ENCODE measurements at regions not wholly inside any gene's neighbourhood (a gene's known extent, or its start where the extent isn't known, plus 50 kb on each side); places are given as distances from the start of the nearest gene placed in this dataset.

GRCh38 chr7:10571759-10572158, 401.9 kb upstream of the PHF14 start:
- ATAC-seq (ENCODE audit: poor library complexity) (no peak), DNase-seq (no peak)
- H3K4me3 Mint-ChIP-seq, result no peak overlapping the region
- Histone ChIP-seq H3K27me3 (ENCODE audit: control insufficient read depth in 1 of 2, insufficient read depth in 2 of 2, low read length in 2 of 2) (no peaks in the 10 kb centered on the region), H3K4me1 (ENCODE audit: insufficient read depth, low read length) (no peaks in the 10 kb centered on the region), H3K36me3 (ENCODE audit: insufficient read depth, low read length) (no peaks in the 10 kb centered on the region), H3K9me3 (ENCODE audit: control insufficient read depth in 1 of 2, insufficient read depth in 1 of 2, low read length in 2 of 2) (peaks cover 0 to 4% of the 10 kb centered on the region in 2 experiments), H3K4me3 (ENCODE audit: low read length) (no peak overlapping the region), H3K27ac (ENCODE audit: low read depth in 1 of 2, low read length in 2 of 2) (no peak overlapping the region)
- H3K4me1 Mint-ChIP-seq (ENCODE audit: low read depth), result no peaks in the 10 kb centered on the region
- H3K27ac Mint-ChIP-seq, result no peak overlapping the region
- CTCF ChIA-PET, result no interaction called here
- TF ChIP-seq, protein P1, sequence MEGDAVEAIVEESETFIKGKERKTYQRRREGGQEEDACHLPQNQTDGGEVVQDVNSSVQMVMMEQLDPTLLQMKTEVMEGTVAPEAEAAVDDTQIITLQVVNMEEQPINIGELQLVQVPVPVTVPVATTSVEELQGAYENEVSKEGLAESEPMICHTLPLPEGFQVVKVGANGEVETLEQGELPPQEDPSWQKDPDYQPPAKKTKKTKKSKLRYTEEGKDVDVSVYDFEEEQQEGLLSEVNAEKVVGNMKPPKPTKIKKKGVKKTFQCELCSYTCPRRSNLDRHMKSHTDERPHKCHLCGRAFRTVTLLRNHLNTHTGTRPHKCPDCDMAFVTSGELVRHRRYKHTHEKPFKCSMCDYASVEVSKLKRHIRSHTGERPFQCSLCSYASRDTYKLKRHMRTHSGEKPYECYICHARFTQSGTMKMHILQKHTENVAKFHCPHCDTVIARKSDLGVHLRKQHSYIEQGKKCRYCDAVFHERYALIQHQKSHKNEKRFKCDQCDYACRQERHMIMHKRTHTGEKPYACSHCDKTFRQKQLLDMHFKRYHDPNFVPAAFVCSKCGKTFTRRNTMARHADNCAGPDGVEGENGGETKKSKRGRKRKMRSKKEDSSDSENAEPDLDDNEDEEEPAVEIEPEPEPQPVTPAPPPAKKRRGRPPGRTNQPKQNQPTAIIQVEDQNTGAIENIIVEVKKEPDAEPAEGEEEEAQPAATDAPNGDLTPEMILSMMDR (IDR thresholded peaks at IDR 0.05), result no peak
- H3K9me3 Mint-ChIP-seq, result no peaks in the 10 kb centered on the region
- intact Hi-C loops (cut with DNase I, micrococcal nuclease), result no loop called here
- H3K36me3 Mint-ChIP-seq (ENCODE audit: low read depth), result no peaks in the 10 kb centered on the region
- H3K27me3 Mint-ChIP-seq, result no peaks in the 10 kb centered on the region
- POLR2A ChIA-PET, result no interaction called here

- no peak overlapping the region for H3K27ac Mint-ChIP-seq
- H3K4me1 Mint-ChIP-seq (ENCODE audit: low read depth), result no peaks in the 10 kb centered on the region
- ChIA-PET POLR2A (interaction anchor here (0.6 kb wide), 1 partner anchor 1987 kb away, joined by 3 read pairs; no protein-coding TSS in a partner anchor), CTCF (no interaction called here)
- Histone ChIP-seq H3K9me3 (ENCODE audit: control insufficient read depth in 1 of 2, insufficient read depth in 1 of 2, low read length in 2 of 2) (no peaks in the 10 kb centered on the region), H3K36me3 (ENCODE audit: insufficient read depth, low read length) (no peaks in the 10 kb centered on the region), H3K4me1 (ENCODE audit: insufficient read depth, low read length) (no peaks in the 10 kb centered on the region), H3K27ac (ENCODE audit: low read depth in 1 of 2, low read length in 2 of 2) (no peak overlapping the region), H3K27me3 (ENCODE audit: control insufficient read depth in 1 of 2, insufficient read depth in 2 of 2, low read length in 2 of 2) (no peaks in the 10 kb centered on the region), H3K4me3 (ENCODE audit: low read length) (no peak overlapping the region)
- intact Hi-C loops (cut with DNase I, micrococcal nuclease), result no loop called here
- no peak overlapping the region for H3K4me3 Mint-ChIP-seq
- no peaks in the 10 kb centered on the region for H3K9me3 Mint-ChIP-seq
- TF ChIP-seq, protein P1 (IDR thresholded peaks at IDR 0.05), result no peak
- no peaks in the 10 kb centered on the region for H3K36me3 Mint-ChIP-seq (ENCODE audit: low read depth)
- no peaks in the 10 kb centered on the region for H3K27me3 Mint-ChIP-seq
- DNase-seq, result no peak
- ATAC-seq (ENCODE audit: poor library complexity), result no peak
These were observed 395.8 kb upstream of the PHF14 start for GRCh38 chr7:10577866-10578374.

DNA sequence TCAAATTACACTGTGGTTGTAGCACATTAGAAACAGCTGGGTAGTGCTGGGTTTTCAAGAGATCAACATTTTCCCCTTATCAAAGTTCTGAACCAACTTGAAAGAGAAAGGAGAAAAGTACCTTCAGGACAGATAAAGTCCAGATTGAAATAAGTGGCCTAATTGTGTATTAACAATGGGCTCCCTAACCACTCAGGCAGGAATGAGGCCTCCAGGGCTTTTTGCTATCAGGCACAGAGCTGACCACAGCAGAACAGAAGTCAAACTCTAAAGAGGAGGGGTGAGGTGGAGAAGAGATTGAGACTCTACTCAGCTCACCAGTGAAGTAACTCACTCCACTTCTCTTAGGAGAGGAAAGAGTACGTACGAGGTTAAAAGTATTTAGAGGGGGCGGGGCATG, 394.1 kb upstream of the PHF14 start:
- Histone ChIP-seq H3K36me3 (ENCODE audit: insufficient read depth, low read length) (no peaks in the 10 kb centered on the region), H3K9me3 (ENCODE audit: control insufficient read depth in 1 of 2, insufficient read depth in 1 of 2, low read length in 2 of 2) (no peaks in the 10 kb centered on the region), H3K4me3 (ENCODE audit: low read length) (no peak overlapping the region), H3K4me1 (ENCODE audit: insufficient read depth, low read length) (no peaks in the 10 kb centered on the region), H3K27ac (ENCODE audit: low read depth in 1 of 2, low read length in 2 of 2) (no peak overlapping the region), H3K27me3 (ENCODE audit: control insufficient read depth in 1 of 2, insufficient read depth in 2 of 2, low read length in 2 of 2) (no peaks in the 10 kb centered on the region)
- Mint-ChIP-seq H3K4me3 (no peak overlapping the region), H3K27me3 (no peaks in the 10 kb centered on the region), H3K9me3 (no peaks in the 10 kb centered on the region), H3K27ac (no peak overlapping the region), H3K36me3 (ENCODE audit: low read depth) (no peaks in the 10 kb centered on the region), H3K4me1 (ENCODE audit: low read depth) (no peaks in the 10 kb centered on the region)
- no peak for DNase-seq
- intact Hi-C loops (cut with DNase I, micrococcal nuclease), result no loop called here
- POLR2A ChIA-PET, result no interaction called here
- no peak for ATAC-seq (ENCODE audit: poor library complexity)
- CTCF ChIA-PET, result no interaction called here
- TF ChIP-seq, protein P1 (IDR thresholded peaks at IDR 0.05), result no peak
